ENCODE measurements at regions not wholly inside any gene's neighbourhood (a gene's known extent, or its start where the extent isn't known, plus 50 kb on each side); places are given as distances from the start of the nearest gene placed in this dataset.
"Not testable (repeated sequence)": the region's sequence is repeated elsewhere in the genome, so short reads cannot be mapped to it uniquely, and the experiment has no call there.

GRCh38 chr2:219836647-219837177 lies 209.3 kb downstream of the SLC4A3 start:
- peak; percentile 8 for DNase-seq (ENCODE audit: low read depth)

DNA sequence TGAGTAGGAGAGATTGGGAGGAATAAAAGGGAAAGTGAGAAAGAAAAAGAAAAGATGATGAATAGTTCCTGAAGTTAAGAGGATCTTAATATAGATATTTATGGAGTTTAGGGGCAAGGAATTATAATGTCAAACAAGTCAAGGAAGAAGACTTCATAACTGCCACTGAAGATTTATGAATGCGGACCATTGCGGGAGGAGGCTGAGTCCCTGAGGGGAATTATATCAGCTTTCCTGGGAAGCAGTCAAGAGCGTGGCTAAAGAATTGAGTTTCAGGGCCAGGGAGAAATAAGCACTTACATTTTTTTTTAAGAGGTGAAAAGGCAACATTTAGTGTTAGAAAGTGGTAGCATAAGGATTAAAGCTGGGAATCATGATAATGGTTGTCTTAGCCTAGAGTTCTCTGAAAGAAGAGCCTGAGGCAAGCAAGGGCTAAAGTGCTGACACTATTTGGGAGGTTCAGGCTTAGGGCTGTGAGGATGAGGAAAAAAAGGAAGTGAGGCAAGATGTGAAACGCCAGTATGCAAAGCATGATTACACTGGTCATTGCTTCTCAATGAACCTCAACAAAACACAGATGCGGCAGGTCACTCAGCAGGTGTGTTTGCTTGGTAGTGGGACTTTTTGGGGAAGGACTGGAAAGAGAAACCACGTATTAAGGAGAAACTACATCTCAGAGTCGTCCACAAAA lies 217.1 kb downstream of the SLC4A3 start:
- DNase-seq (ENCODE audit: low read depth), result no peak

DNA sequence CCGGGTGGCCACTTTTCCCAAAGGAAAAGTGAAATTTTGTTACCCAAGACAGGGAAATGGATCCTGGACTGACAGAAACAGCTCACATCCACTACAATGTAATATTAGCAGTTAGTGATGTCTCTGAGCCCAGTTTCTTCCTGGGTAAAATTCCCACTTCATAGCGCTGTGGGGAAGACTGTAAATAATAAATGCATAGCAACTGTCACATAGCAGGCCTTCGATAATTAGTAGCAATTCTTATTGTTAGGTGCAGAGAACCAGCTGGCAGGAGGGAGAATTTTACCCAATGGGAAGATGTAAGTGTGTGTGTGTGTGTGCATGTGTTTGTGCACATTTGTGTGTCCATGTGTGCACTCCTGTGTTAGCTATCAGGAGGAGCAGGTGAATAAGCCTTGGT lies 221.5 kb downstream of the SLC4A3 start:
- no peak for DNase-seq (ENCODE audit: low read depth)

DNA sequence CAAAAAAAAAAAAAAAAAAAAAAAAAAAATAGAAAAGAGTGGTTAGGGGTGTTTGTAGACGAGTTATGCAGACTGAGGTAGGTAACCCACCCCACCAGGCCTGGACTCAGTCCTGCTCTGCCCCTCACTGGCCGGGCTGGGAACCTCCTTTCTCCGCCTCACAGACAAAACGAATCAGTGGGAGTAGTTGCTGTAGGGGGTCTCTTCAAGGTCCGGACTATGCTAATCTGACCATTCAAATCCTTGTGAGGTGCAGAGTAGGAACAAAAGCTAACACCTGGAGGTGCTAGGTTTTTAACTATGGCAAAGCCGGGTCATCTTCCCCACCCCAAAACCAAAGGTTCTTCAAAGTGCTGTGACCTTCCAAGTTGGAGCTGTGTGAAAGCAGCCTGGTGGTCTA lies 223.7 kb downstream of the SLC4A3 start:
- no peak for DNase-seq (ENCODE audit: low read depth)

DNA sequence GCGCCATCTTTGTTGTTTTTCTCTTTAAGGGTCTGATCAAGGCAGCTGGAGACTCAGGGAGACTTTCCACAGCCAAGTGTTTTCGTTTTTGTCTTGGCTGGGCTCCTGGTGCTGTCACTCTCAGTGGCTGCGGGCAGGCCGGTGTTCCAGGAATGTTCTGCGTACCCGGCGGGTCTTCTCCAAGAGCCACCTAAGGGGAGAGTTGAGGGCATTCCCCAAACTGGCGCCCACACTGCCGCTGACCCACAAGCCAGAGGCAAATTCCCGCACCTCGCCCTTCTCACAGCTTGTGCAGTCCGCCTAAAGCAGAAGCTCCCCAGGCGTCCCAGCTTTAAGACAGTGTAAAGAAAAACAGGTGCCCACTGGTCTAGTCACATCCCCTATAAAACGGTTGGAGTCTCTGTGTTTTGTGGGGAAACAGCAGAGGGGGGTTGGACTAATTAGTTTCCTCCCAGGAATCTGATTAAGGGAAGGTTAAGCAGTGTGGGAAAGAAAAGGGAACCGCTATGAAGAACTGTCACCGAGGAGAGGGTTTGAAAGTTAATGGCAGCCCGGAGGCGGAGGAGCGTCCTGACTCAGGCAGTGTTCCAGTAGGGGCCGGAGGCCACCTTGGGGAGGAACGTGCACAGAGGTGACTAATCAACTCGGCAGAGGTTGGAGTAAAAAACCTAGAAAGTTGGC lies 224.5 kb downstream of the SLC4A3 start:
- no peak for DNase-seq (ENCODE audit: low read depth)

GRCh38 chr2:219852626-219853025 lies 225.2 kb downstream of the SLC4A3 start:
- no peak for DNase-seq (ENCODE audit: low read depth)

- no peak for DNase-seq (ENCODE audit: low read depth)
Observed at GRCh38 chr2:219856602-219857001, 229.2 kb downstream of the SLC4A3 start.

GRCh38 chr2:219857751-219858150 lies 230.3 kb downstream of the SLC4A3 start:
- no peak for DNase-seq (ENCODE audit: low read depth)

DNA sequence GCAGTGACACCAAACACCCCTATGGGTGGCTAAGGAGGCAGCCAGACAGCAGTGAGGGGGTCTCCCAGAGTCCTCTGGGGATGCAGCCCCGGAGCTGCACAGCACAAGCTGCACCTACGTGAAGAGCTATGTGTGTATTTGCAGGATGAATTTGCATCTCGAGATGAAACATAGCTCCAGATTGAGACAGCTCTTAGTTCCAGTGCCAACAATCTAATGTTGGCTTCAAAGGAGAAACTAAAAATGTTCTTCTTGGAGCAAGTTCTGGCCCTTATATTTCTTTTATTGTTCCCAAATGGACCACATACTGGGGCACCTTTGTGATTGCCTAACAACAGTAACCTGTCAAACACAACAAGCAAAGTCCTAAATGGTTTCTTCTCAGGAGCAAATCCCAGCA lies 233.9 kb downstream of the SLC4A3 start:
- DNase-seq (ENCODE audit: low read depth), result no peak

- DNase-seq (ENCODE audit: low read depth), result no peak
Observed at GRCh38 chr2:219864154-219864553, 236.7 kb downstream of the SLC4A3 start.

DNA sequence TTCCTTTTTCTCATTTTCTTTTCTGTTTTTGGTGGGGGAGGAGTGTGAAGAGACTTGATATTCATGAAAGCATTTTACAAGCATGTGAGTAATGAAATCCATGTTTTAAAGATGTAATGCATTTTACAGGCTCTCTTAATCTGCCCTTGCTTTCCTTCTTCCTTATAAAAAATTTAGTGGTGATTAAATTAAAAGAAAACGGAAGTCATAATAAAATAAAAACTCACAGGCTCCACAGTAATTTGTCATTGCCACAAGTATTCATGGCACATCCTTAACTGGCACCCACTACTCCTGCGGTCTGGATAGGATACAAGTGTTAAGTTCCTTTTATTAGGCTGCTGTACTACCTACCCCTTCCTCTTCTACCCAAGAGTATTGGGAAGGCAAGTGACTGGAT lies 241.2 kb downstream of the SLC4A3 start:
- no peak for DNase-seq (ENCODE audit: low read depth)

- DNase-seq (ENCODE audit: low read depth), result no peak
Observed at GRCh38 chr2:219870041-219870440, 242.6 kb downstream of the SLC4A3 start.

DNA sequence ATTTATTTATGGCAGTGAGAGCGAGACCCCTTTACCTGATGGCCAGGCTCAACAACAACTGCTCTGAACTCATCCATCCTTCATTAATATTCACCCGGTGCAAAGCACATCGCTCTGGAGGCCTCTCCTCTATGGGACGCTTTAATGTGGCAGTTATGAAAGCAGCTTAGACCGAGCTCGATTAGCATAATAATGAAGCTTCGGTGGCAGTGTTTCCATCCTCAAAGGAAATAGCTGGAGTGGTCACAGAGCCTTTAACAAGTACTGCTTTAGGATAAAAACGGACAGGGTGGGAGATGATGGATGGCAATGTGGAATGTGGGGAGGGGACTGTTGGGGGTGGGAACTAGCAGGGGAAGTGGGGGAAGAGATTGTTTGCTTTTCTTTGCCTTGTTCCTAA lies 243.9 kb downstream of the SLC4A3 start:
- no peak for DNase-seq (ENCODE audit: low read depth)

- no peak for DNase-seq (ENCODE audit: low read depth)
Observed at GRCh38 chr2:219875036-219875435, 247.6 kb downstream of the SLC4A3 start.

DNA sequence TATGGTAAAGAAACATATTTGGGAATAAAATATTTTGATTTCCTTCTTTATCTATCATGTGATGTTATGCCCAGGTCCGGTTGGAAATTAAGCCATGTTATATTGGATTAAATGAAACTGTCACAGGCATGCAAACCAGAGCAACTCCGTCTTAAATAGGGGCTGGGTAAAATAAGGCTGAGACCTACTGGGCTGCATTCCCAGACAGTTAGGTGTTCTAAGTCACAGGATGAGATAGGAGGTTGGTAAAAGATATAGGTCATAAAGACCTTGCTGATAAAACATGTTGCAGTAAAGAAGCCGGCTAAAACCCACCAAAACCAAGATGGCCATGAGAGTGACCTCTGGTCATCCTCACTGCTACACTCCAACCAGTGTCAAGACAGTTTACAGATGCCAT lies 248.6 kb downstream of the SLC4A3 start:
- not testable (repeated sequence) for DNase-seq (ENCODE audit: low read depth)

DNA sequence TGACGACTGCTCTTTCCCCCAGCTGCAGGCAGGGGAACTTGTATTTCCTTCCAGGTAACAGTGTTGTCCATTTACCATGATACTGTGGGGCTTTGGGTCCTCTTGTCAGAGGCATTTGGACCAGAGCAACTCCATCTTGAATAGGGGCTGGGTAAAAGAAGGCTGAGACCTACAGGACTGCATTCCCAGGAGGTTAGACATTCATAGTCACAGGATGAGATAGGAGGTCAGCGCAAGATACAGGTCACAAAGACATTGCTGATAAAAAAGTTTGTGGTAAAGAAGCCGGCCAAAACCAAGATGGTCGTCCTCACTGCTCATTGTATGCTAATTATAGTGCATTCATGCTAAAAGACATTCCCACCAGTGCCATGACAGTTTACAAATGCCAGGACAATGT lies 249.5 kb downstream of the SLC4A3 start:
- no peak for DNase-seq (ENCODE audit: low read depth)

DNA sequence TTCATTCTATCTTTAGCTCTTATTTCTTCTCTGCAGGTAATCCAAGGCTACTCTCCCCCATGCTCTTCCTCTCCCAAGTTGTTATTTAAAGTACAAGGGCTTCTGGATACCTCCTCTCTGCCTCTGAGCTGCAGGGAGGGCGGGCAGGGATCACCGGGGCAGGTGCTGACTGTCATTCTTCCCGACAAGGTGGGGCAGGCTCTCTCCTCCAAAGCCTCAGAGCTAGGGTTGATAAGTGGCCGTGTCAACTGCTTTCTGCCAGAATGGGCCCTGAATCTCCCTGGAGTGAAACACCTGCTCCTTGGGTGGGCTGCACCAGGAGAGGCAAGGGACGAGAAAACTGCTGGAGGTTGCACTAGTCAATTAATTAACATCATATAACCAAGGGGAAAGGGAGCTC lies 250.3 kb downstream of the SLC4A3 start:
- DNase-seq (ENCODE audit: low read depth), result no peak

DNA sequence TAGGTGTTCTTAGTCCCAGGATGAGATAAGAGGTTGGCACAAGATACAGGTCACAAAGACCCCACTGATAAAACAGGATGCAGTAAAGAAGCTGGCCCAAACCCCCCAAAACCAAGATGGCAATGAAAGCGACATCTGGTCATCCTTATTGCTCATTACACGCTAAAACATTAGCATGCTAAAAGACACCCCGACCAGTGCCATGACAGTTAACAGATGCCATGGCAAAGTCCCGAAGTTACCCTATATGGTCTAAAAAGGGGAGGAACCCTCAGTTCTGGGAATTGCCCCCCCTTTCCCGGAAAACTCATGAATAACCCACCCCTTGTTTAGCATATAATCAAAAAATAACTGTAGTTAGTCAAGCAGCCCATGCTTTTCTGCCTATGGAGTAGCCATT lies 251.1 kb downstream of the SLC4A3 start:
- DNase-seq (ENCODE audit: low read depth), result no peak

GRCh38 chr2:219881851-219882250 lies 254.4 kb downstream of the SLC4A3 start:
- DNase-seq (ENCODE audit: low read depth), result no peak

GRCh38 chr2:219886615-219887014 lies 259.2 kb downstream of the SLC4A3 start:
- no peak for DNase-seq (ENCODE audit: low read depth)

GRCh38 chr2:219887870-219888269 lies 260.4 kb downstream of the SLC4A3 start:
- DNase-seq (ENCODE audit: low read depth), result no peak

GRCh38 chr2:219893541-219893940 lies 266.1 kb downstream of the SLC4A3 start:
- DNase-seq (ENCODE audit: low read depth), result no peak

DNA sequence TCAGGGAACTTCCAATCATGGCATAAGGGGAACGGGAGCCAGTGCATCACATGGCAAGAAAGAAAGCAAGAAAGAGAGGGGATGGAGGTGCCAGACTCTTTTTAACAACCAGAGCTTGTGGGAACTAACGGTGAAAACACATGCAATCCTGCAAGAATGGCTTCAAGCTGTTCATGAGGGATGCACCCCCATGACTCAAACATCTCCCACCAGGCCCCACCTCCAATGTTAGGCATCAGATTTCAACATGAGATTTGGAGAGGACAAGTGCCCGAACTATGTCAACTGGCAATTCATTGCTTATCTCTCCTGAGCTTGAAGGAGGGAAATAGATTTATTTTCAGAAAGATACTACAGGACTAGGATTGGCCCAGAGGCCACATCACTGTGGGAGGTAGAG lies 270.0 kb downstream of the SLC4A3 start:
- DNase-seq (ENCODE audit: low read depth), result no peak

GRCh38 chr2:219901155-219901554 lies 273.7 kb downstream of the SLC4A3 start:
- DNase-seq (ENCODE audit: low read depth), result no peak
